ENCODE measurements at regions not wholly inside any gene's neighbourhood (a gene's known extent, or its start where the extent isn't known, plus 50 kb on each side); places are given as distances from the start of the nearest gene placed in this dataset.

GRCh38 chr5:172575816-172576545 is 65.1 kb upstream of the NEURL1B start:
- intact Hi-C loops (cut with DNase I; ENCODE audit: low total_unique reads), result no loop called here
- 62 to 70% methylated on average over 10 of the region's 10 CpGs for WGBS, 2 donors
- no peak for DNase-seq (ENCODE audit: low spot score in 2 of 2)
- H3K4me3 ChIP-seq (ENCODE audit: low read depth, poor library complexity, severe bottlenecking), result no peak overlapping the region
- TF ChIP-seq POLR2A (IDR thresholded peaks at IDR 0.05) (no peak), CTCF (IDR thresholded peaks at IDR 0.05) (no peak)

GRCh38 chr5:172575416-172575815 is 65.6 kb upstream of the NEURL1B start:
- no peak for TF ChIP-seq POLR2A (IDR thresholded peaks at IDR 0.05)
- no peak for TF ChIP-seq CTCF (IDR thresholded peaks at IDR 0.05)
- intact Hi-C loops (cut with DNase I; ENCODE audit: low total_unique reads), result no loop called here
- WGBS, 2 donors, result 80 to 82% methylated on average over 8 of the region's 8 CpGs

GRCh38 chr5:172574871-172575223 is 66.2 kb upstream of the NEURL1B start:
- 50 to 71% methylated on average over 3 of the region's 3 CpGs for WGBS, 2 donors
- H3K4me3 ChIP-seq (ENCODE audit: low read depth, poor library complexity, severe bottlenecking), result no peak overlapping the region
- intact Hi-C loops (cut with DNase I; ENCODE audit: low total_unique reads), result no loop called here
- TF ChIP-seq POLR2A (IDR thresholded peaks at IDR 0.05) (no peak), CTCF (IDR thresholded peaks at IDR 0.05) (no peak)
- DNase-seq (ENCODE audit: low spot score in 2 of 2), result no peak

More at GRCh38 chr5:172575416-172575815, 65.6 kb upstream of the NEURL1B start:
- no peak for DNase-seq (ENCODE audit: low spot score in 2 of 2)
- H3K4me3 ChIP-seq (ENCODE audit: low read depth, poor library complexity, severe bottlenecking), result no peak overlapping the region

- WGBS, 2 donors, result 77 to 80% methylated on average over 12 of the region's 12 CpGs
- no peak for DNase-seq (ENCODE audit: low spot score in 2 of 2)
- intact Hi-C loops (cut with DNase I; ENCODE audit: low total_unique reads), result no loop called here
- TF ChIP-seq POLR2A (IDR thresholded peaks at IDR 0.05) (no peak), CTCF (IDR thresholded peaks at IDR 0.05) (no peak)
- no peak overlapping the region for H3K4me3 ChIP-seq (ENCODE audit: low read depth, poor library complexity, severe bottlenecking)
Measured at GRCh38 chr5:172573986-172574870, 66.8 kb upstream of the NEURL1B start.

DNA sequence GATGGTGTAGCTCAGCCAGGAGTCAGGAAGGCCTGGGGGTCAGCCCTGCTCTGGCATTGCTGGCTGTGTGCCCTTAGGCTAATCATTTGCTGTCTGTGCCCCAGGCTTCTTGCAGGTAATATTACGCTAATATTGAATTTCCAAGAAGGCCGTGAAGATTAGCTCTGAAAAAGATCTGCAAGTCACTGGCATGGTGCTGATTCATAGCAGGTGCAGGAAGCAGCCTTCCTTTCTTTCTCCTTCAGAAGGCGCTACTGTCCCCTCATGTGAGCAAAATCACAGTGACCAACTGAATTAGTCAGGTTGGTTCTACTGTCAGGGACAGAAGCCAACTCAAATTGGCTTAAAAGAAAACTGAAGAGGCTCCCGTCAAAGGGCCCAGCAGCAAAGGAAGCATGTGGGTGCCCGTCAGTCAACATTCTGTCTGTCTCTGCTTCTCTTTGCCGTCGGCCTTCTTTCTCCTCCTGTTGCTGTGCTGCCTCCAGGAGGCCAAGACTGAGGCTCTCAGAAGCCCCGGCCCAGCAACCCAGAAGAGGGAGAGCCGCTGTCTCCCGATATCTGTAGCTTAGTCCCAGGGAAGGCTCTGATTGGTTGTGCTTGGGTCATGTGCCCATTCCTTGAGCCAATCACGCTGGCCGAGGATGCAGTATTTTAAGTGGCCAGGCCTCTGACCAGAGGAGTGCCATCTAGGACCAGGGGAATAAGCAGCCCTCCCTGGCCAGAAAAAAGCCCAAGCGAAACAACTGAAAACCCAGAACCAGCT is 67.8 kb upstream of the NEURL1B start:
- DNase-seq (ENCODE audit: low spot score in 2 of 2), result no peak
- intact Hi-C loops (cut with DNase I; ENCODE audit: low total_unique reads), result no loop called here
- TF ChIP-seq POLR2A (IDR thresholded peaks at IDR 0.05) (no peak), CTCF (IDR thresholded peaks at IDR 0.05) (no peak)
- H3K4me3 ChIP-seq (ENCODE audit: low read depth, poor library complexity, severe bottlenecking), result no peak overlapping the region
- WGBS, 2 donors, result 87 to 88% methylated on average over 13 of the region's 13 CpGs

Measured in lower leg skin (tissue), 4 donors.